H9 (cell line): ENCODE measurements at regions not wholly inside any gene's neighbourhood (a gene's known extent, or its start where the extent isn't known, plus 50 kb on each side); places are given as distances from the start of the nearest gene placed in this dataset.

Experiments
- DNase-seq: peaks from one replicate; pipeline ENCODE4 v3.0.0-alpha.2; 2017
- H2AFZ ChIP-seq: one replicate; pipeline ENCODE4 v1.6.1; 2013; ENCODE audit warnings: mild to moderate bottlenecking, low read length, control low read depth, moderate library complexity
- H2AK5ac ChIP-seq: 2 replicates; pipeline ENCODE4 v1.6.1; 2013; ENCODE audit warnings: low read length, control low read depth, mixed read lengths; ENCODE audit not compliant: insufficient read length
- H2BK120ac ChIP-seq: one replicate; pipeline ENCODE4 v1.6.1; 2013; ENCODE audit warnings: low read depth, mild to moderate bottlenecking, low read length, control low read depth, inconsistent platforms; ENCODE audit not compliant: poor library complexity, severe bottlenecking
- H2BK12ac ChIP-seq: 2 replicates; pipeline ENCODE4 v1.6.1; 2013; ENCODE audit warnings: low read length, control low read depth, mixed read lengths, low read depth; ENCODE audit not compliant: insufficient read length
- H2BK15ac ChIP-seq: 2 replicates; pipeline ENCODE4 v1.6.1; 2013; ENCODE audit warnings: low read depth, low read length, control low read depth
- H2BK20ac ChIP-seq: one replicate; pipeline ENCODE4 v1.6.1; 2013; ENCODE audit warnings: low read depth, mild to moderate bottlenecking, low read length, control low read depth, inconsistent platforms; ENCODE audit not compliant: poor library complexity, severe bottlenecking
- H2BK5ac ChIP-seq: 2 replicates; pipeline ENCODE4 v1.6.1; 2013; ENCODE audit warnings: low read length, control low read depth, mixed read lengths; ENCODE audit not compliant: insufficient read length
- H3K14ac ChIP-seq: 2 replicates; pipeline ENCODE4 v1.6.1; 2013; ENCODE audit warnings: low read length, control low read depth; ENCODE audit not compliant: insufficient read depth
- H3K18ac ChIP-seq: 2 replicates; pipeline ENCODE4 v1.6.1; 2013; ENCODE audit warnings: low read depth, mild to moderate bottlenecking, mixed read lengths, low read length, control low read depth; ENCODE audit not compliant: insufficient read length
- H3K23ac ChIP-seq: 2 replicates; pipeline ENCODE4 v1.6.1; 2013; ENCODE audit warnings: low read length, control low read depth, mixed read lengths, low read depth; ENCODE audit not compliant: insufficient read length
- H3K23me2 ChIP-seq: 2 replicates; pipeline ENCODE4 v1.6.1; 2013; ENCODE audit warnings: low read depth, mild to moderate bottlenecking, mixed read lengths, low read length, control low read depth; ENCODE audit not compliant: insufficient read length, poor library complexity, severe bottlenecking
- H3K27ac ChIP-seq: 2 replicates; pipeline ENCODE4 v1.5.1; 2013; ENCODE audit warnings: low read length, control low read depth, mixed read lengths, low read depth; ENCODE audit not compliant: insufficient read length
- H3K27me3 ChIP-seq: 2 replicates; pipeline ENCODE4 v1.6.1; 2013; ENCODE audit warnings: low read length, control low read depth, inconsistent platforms; ENCODE audit not compliant: insufficient read depth
- H3K4ac ChIP-seq: 2 replicates; pipeline ENCODE4 v1.6.1; 2013; ENCODE audit warnings: low read depth, mild to moderate bottlenecking, control low read depth, inconsistent platforms, low read length, moderate library complexity
- H3K4me1 ChIP-seq: 2 replicates; pipeline ENCODE4 v1.6.1; 2013; ENCODE audit warnings: low read length, control low read depth, inconsistent platforms; ENCODE audit not compliant: insufficient read depth
- H3K4me2 ChIP-seq: 2 replicates; pipeline ENCODE4 v1.6.1; 2013; ENCODE audit warnings: low read length, control low read depth, mixed read lengths; ENCODE audit not compliant: insufficient read length, insufficient read depth
- H3K56ac ChIP-seq: 2 replicates; pipeline ENCODE4 v1.6.1; 2013; ENCODE audit warnings: low read depth, mild to moderate bottlenecking, mixed read lengths, low read length, control low read depth; ENCODE audit not compliant: insufficient read length
- H3K79me1 ChIP-seq: 2 replicates; pipeline ENCODE4 v1.6.1; 2013; ENCODE audit warnings: low read depth, mild to moderate bottlenecking, moderate library complexity, low read length, control low read depth, inconsistent platforms; ENCODE audit not compliant: insufficient read depth, poor library complexity, severe bottlenecking
- H3K79me2 ChIP-seq: 2 replicates; pipeline ENCODE4 v1.6.1; 2013; ENCODE audit warnings: low read length, control low read depth, inconsistent platforms; ENCODE audit not compliant: insufficient read depth
- H3K9ac ChIP-seq: 2 replicates; pipeline ENCODE4 v1.6.1; 2013; ENCODE audit warnings: low read length, control low read depth, mixed read lengths; ENCODE audit not compliant: insufficient read length; ENCODE audit errors: extremely low read depth
- H3K9me3 ChIP-seq: one replicate; pipeline ENCODE4 v1.6.1; 2013; ENCODE audit warnings: low read depth, low read length, inconsistent platforms; ENCODE audit not compliant: control insufficient read depth
- H3T11ph ChIP-seq: one replicate; pipeline ENCODE4 v1.6.1; 2013; ENCODE audit warnings: mild to moderate bottlenecking, low read length, control low read depth, inconsistent platforms
- H4K20me1 ChIP-seq: one replicate; pipeline ENCODE4 v1.6.1; 2013; ENCODE audit not compliant: control insufficient read depth, insufficient read length, insufficient read depth
- H4K5ac ChIP-seq: 2 replicates; pipeline ENCODE4 v1.6.1; 2013; ENCODE audit warnings: low read depth, mild to moderate bottlenecking, mixed read lengths, low read length, control low read depth; ENCODE audit not compliant: insufficient read length
- H4K8ac ChIP-seq: replicated peaks from 2 replicates; pipeline ENCODE4 v1.6.1; 2013; ENCODE audit warnings: low read length, control low read depth, mixed read lengths, low read depth; ENCODE audit not compliant: insufficient read length
- H4K91ac ChIP-seq: 2 replicates; pipeline ENCODE4 v1.6.1; 2013; ENCODE audit warnings: low read depth, mild to moderate bottlenecking, moderate library complexity, mixed read lengths, low read length, control low read depth; ENCODE audit not compliant: insufficient read length
- H3K27ac Mint-ChIP-seq, 3 experiments: 2 replicates in 2 of 3; 3 replicates in 1 of 3; pipeline ENCODE4 v1.8.0; 2020 to 2021; ENCODE audit warnings: mixed read lengths in 3 of 3, mild to moderate bottlenecking in 1 of 3, moderate library complexity in 1 of 3
- H3K27me3 Mint-ChIP-seq: 2 replicates; pipeline ENCODE4 v1.8.0; 2021; ENCODE audit warnings: low read depth, mild to moderate bottlenecking, moderate library complexity, mixed read lengths
- H3K36me3 Mint-ChIP-seq, 3 experiments: 2 replicates in 2 of 3; 3 replicates in 1 of 3; pipeline ENCODE4 v1.8.0; 2020 to 2021; ENCODE audit warnings: low read depth in 3 of 3, mixed read lengths in 3 of 3; ENCODE audit not compliant: insufficient read depth in 1 of 3
- H3K4me1 Mint-ChIP-seq, 2 experiments: 2 replicates each; pipeline ENCODE4 v1.8.0; 2020; ENCODE audit warnings: mixed read lengths in 2 of 2
- H3K4me3 Mint-ChIP-seq, 2 experiments: 2 replicates in 1 of 2; 3 replicates in 1 of 2; pipeline ENCODE4 v1.8.0; 2020 to 2021; ENCODE audit warnings: mild to moderate bottlenecking in 2 of 2, mixed read lengths in 2 of 2, moderate library complexity in 1 of 2
- H3K9me3 Mint-ChIP-seq, 2 experiments: 2 replicates in 1 of 2; 3 replicates in 1 of 2; pipeline ENCODE4 v1.8.0; 2020; ENCODE audit warnings: mild to moderate bottlenecking in 2 of 2, mixed read lengths in 2 of 2, moderate library complexity in 1 of 2
- WGBS: extraction: QIAGEN DNeasy Blood & Tissue Kit; methylation state at CpG from one replicate; pipeline ENCODE4 v1.1.7; 2013; ENCODE audit warnings: missing lambda C conversion rate, low lambda C conversion rate, mixed read lengths; ENCODE audit not compliant: insufficient read length; ENCODE audit errors: extremely low coverage; 5-methylcytosine and 5-hydroxymethylcytosine counted together
- TF ChIP-seq, protein P1 (sequence below): fragments of 200-600 bp; sonication (generic); conservative IDR thresholded peaks from 3 replicates; pipeline ENCODE4 v1.8.0; 2021; ENCODE audit warnings: antibody characterized with exemption, mild to moderate bottlenecking

DNA sequence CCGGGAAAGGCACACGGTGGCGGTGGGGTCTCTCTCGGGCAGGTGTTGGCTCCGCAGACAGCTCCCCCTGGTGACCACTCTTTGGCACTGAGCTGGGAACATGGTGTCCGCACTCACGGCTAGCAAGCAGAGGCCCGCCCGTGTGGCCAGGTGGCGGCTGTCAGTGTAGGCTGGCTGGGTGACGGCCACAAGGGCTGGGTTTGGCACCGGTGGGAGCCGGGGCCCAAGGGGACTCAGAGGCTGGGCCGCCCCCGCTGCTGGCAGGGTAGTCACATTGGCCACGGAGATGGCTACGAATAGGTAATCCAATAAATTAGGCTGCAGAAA, 1071.7 kb downstream of the RPIA start:
- TF ChIP-seq, protein P1, sequence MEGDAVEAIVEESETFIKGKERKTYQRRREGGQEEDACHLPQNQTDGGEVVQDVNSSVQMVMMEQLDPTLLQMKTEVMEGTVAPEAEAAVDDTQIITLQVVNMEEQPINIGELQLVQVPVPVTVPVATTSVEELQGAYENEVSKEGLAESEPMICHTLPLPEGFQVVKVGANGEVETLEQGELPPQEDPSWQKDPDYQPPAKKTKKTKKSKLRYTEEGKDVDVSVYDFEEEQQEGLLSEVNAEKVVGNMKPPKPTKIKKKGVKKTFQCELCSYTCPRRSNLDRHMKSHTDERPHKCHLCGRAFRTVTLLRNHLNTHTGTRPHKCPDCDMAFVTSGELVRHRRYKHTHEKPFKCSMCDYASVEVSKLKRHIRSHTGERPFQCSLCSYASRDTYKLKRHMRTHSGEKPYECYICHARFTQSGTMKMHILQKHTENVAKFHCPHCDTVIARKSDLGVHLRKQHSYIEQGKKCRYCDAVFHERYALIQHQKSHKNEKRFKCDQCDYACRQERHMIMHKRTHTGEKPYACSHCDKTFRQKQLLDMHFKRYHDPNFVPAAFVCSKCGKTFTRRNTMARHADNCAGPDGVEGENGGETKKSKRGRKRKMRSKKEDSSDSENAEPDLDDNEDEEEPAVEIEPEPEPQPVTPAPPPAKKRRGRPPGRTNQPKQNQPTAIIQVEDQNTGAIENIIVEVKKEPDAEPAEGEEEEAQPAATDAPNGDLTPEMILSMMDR, result no peak
- H3K9me3 Mint-ChIP-seq, result peaks cover 95 to 99% of the 10 kb centered on the region in 2 experiments
- Histone ChIP-seq H2BK20ac (no peak overlapping the region), H3K27me3 (no peaks in the 10 kb centered on the region), H3T11ph (no peak overlapping the region), H4K91ac (no peak overlapping the region), H3K9ac (no peak overlapping the region), H2AK5ac (no peak overlapping the region), H4K20me1 (no peaks in the 10 kb centered on the region), H3K9me3 (peaks cover 89% of the 10 kb centered on the region), H3K23me2 (no peaks in the 10 kb centered on the region), H3K4ac (no peak overlapping the region), H3K18ac (no peak overlapping the region), H4K5ac (no peak overlapping the region), H3K79me2 (no peaks in the 10 kb centered on the region), H2BK12ac (no peak overlapping the region), H3K79me1 (no peaks in the 10 kb centered on the region), H3K23ac (no peak overlapping the region), H3K4me2 (no peak overlapping the region), H3K27ac (no peak overlapping the region), H2BK5ac (no peak overlapping the region), H3K14ac (no peak overlapping the region), H4K8ac (no peak overlapping the region), H3K56ac (no peak overlapping the region), H3K4me1 (no peaks in the 10 kb centered on the region), H2BK120ac (no peak overlapping the region), H2BK15ac (no peak overlapping the region), H2AFZ (no peak overlapping the region)
- H3K4me3 Mint-ChIP-seq, result no peak overlapping the region
- peaks cover 7% of the 10 kb centered on the region for H3K27me3 Mint-ChIP-seq
- H3K36me3 Mint-ChIP-seq, result peaks cover 39 to 52% (median 52%) of the 10 kb centered on the region in 3 experiments
- no peak overlapping the region for H3K27ac Mint-ChIP-seq
- no peaks in the 10 kb centered on the region for H3K4me1 Mint-ChIP-seq
- no CpG with 5 or more reads among the region's 17 CpGs for WGBS
- no peak for DNase-seq
